GM21825 (cell line): ENCODE measurements at regions not wholly inside any gene's neighbourhood (a gene's known extent, or its start where the extent isn't known, plus 50 kb on each side); places are given as distances from the start of the nearest gene placed in this dataset.

Experiments used
- ATAC-seq: cut with Tn5 transposase; IDR thresholded peaks from one replicate; pipeline ENCODE4 v1.9.1; 2021; ENCODE audit warnings: mild to moderate bottlenecking, moderate library complexity; ENCODE audit not compliant: unreplicated experiment

DNA sequence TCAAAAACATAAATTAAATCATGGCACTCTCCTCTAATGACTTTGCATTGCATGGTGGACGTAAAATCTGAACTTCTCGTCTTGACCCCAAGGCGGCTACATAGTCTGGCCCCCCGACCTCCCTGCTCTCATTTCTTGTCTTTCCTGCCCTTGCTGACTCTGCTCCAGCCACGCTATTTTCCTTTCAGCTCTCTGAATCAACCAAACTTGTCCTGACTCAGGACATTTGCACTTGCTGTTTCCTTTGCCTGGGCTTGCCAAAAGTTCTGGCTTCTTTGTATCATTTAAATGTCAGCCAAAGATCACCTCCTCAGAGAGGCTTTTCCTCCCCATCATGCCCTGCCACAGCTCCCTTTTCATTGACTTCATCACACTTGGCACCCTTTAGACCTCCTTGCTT lies 107.7 kb upstream of the NFE2L3 start:
- ATAC-seq: no peak

DNA sequence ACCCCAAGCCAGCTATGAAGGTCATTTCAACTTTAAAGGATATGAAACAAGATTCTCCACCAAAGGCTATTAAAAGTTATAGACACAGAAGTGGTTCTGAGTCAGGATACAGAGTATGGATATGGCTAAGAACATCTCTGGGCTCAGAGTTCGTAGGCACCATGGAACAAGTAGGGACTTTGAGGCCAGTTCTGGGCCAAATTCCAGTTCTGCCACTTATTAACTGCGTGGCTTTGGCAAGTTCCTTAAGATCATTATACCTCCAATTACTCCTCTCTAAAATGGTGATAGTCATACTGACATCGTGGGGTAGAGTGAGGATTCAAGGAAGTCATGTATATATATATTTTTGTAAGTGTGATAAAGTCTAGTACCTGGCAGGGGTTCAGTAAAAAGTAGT lies 105.8 kb upstream of the NFE2L3 start:
- ATAC-seq: no peak

GRCh38 chr7:26046878-26047277 lies 105.1 kb upstream of the NFE2L3 start:
- no peak for ATAC-seq

- ATAC-seq: no peak
Measured at GRCh38 chr7:26048663-26049062, 103.3 kb upstream of the NFE2L3 start.

GRCh38 chr7:26049081-26049480 lies 102.9 kb upstream of the NFE2L3 start:
- no peak for ATAC-seq

DNA sequence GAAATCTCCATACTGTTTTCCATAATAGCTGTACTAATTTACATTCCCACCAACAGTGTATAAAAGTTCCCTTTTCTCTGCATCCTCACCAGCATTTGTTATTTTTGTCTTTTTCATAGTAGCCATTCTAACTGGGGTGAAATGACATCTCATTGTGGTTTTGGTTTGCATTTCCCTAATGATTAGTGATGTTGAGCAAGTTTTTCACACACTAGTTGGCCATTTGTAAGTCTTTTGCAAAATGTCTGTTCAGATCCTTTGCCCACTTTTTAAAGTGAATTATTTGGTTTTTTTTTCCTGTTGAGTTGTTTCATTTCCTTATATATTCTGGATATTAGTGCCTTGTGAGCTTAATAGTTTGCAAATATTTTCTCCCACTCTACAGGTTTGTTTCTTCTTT lies 101.0 kb upstream of the NFE2L3 start:
- no peak for ATAC-seq

GRCh38 chr7:26052706-26053105 lies 99.3 kb upstream of the NFE2L3 start:
- no peak for ATAC-seq

DNA sequence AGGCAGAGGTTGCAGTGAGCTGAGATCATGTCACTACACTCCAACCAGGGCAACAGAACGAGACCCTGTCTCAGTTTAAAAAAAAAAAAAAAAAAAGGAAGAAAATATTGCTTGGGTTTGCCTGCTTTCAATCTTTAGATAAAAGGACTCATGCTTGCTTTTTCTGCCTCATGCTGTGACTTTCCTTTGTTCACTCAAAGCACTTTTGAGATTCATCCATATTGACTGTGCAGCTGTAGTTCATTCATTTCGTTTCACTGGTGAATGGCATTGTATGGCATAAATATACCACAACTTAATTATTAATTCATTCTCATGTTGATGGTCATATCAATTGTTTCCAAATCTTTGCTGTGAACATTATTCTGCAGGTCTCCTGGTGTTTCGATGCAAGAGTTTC lies 97.6 kb upstream of the NFE2L3 start:
- ATAC-seq: no peak

DNA sequence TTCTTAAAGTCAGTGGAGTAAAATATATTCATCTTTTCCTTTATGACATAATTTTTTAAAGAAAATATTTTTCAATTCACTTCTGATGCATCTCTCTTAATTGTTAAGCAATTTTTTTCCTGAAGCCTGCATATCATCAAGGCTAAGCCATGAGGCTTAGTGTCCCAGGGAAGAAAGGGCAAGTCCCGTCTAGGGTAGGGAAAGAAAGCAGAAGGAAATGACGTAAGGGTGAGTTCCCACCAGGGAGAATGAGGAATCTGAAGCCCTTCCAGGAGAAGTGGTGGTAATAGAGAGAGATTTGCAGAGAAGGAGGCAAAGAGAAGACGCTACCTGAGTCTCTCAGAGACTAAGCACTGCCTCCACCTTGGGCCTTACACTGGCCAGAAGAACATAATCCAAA lies 96.8 kb upstream of the NFE2L3 start:
- no peak for ATAC-seq

- no peak for ATAC-seq
Measured at GRCh38 chr7:26060733-26061677, 91.0 kb upstream of the NFE2L3 start.

GRCh38 chr7:26061678-26062603 lies 90.1 kb upstream of the NFE2L3 start:
- peak; percentile 70 for ATAC-seq

DNA sequence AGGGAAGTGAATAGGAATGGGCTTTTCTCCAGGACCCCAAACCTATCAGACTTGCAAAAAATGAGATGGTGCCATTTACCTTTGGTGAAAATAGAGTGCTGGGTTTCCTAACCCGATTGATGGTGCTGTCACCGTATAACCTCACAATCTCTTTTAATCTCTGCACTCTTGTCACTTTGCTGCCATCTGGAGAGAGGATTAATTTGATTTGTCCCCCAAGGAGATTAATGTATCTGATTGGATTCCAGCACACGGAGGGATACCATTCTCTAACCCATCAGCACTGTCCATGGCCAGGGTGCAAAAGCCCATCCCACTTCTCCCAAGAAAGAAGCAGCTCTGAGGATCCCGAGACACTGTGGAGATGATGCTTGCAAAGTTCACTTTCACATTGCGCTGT lies 86.3 kb upstream of the NFE2L3 start:
- ATAC-seq: no peak

DNA sequence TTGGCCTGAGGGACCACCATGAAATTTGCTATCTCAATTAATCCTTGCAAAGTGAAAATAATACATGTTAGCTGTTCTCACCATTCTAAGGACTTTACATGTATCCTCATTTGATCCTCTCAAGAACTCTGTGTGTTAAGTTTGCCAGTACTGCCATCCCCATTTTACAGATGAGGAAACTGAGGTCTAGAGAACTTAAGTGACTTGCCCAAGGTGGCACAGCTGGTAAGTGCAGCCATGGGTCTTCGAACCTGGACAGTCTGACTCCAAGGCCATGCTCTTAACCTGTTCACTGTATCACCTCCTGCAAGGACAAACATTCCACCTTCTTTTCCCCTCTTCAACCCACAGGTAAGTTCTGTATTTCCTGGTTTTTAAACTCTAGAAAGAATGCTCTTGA lies 85.3 kb upstream of the NFE2L3 start:
- ATAC-seq: no peak

GRCh38 chr7:26070290-26070689 lies 81.7 kb upstream of the NFE2L3 start:
- ATAC-seq: no peak

GRCh38 chr7:26071622-26072456 lies 80.2 kb upstream of the NFE2L3 start:
- ATAC-seq: no peak

DNA sequence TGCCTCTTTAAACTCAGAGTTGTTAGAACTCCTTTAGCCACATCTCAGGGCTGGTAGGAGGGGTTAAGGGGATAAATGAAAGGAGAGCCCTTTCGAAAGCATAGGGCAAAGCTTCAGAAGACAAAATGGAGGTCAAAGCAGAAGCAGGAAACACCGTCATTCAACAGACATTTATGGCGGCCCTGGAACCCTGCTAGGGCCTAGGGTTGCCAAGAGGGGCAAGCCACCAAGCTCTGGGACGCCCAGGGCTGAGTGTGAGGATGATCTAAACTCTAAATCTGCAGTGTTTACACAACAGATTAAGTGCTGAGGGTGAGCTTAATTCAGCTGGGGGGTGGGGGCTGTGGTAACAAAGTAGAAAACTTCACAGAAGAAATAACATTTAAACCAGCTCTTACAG lies 79.0 kb upstream of the NFE2L3 start:
- no peak for ATAC-seq

- no peak for ATAC-seq
Measured at GRCh38 chr7:26074919-26075318, 77.1 kb upstream of the NFE2L3 start.

DNA sequence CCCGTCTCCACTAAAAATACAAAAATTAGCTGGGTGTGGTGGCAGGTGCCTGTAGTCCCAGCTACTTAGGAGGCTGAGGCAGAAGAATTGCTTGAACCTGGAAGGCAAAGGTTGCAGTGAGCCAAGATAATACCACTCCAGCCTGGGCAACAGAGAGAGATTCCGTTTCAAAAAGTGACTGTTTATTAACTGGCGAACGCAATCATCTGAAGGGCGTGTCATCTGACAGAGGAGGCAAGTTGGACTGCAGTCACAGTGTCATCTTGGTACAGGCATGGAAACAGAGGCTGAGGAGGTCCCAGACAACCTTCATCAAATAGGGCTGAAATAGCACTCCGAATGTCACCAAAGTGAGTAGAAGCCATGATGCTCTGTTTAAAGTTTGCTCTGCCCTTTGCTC lies 75.3 kb upstream of the NFE2L3 start:
- ATAC-seq: no peak

DNA sequence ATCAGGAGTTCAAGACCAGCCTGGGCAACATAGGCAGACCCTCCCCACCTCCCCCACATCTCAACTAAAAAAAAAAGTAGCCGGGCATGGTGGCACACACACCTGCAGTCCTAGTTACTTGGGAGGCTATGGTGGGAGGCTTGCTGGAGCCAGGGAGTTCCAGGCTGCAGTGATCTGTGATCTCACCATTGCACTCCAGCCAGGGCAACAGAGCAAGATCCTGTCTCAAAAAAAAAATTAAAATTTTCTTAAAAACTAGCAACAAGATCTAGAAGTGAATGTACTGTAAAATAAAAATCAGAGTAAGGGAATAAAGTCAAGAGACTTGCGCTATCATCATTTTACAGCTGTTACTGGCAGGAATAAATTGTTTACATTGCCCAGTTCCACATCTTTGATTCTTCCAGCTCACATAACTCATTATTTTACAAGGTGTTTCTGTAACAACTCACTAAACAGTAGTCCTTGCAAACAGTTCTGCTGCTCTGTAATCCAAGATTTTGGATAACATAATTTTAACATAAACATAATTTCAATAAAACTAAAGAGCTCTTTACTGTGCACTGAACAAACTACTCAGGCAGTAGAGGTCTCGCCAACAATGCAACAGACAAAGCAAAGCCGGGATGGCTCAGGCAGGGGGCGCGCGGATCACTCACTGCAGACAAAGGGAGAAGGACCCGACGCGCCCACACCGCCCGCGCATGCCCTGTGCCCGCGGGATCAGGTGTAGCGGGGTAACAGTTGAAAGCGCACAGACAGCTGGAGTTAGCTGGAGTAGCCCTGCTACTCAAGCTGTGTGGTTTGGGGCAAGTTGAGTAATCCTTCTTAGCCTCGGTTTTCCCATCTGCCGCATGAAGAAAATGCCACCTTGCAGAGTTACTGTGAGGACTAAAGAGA lies 73.3 kb upstream of the NFE2L3 start:
- peak; percentile 97 for ATAC-seq

- ATAC-seq: no peak
Measured at GRCh38 chr7:26081638-26082037, 70.4 kb upstream of the NFE2L3 start.
